ENCODE measurements at regions not wholly inside any gene's neighbourhood (a gene's known extent, or its start where the extent isn't known, plus 50 kb on each side); places are given as distances from the start of the nearest gene placed in this dataset.

GRCh38 chr1:208405014-208405413 is 160.8 kb upstream of the PLXNA2 start:
- TF ChIP-seq POLR2A (IDR thresholded peaks at IDR 0.05; ENCODE audit: low read depth, low read length) (no peak), POLR2AphosphoS5 (IDR thresholded peaks at IDR 0.05; ENCODE audit: low read depth, low read length) (no peak), TAF1 (IDR thresholded peaks at IDR 0.05; ENCODE audit: low read depth, low read length) (no peak), PAX5 (IDR thresholded peaks at IDR 0.05; ENCODE audit: insufficient read depth, low read length, severe bottlenecking) (no peak)

Data from GM12891 (cell line).